Gastroesophageal sphincter (tissue), 3 donors: ENCODE measurements at regions not wholly inside any gene's neighbourhood (a gene's known extent, or its start where the extent isn't known, plus 50 kb on each side); places are given as distances from the start of the nearest gene placed in this dataset.
"Not testable (repeated sequence)": the region's sequence is repeated elsewhere in the genome, so short reads cannot be mapped to it uniquely, and the experiment has no call there.

Experiments
- CTCF ChIP-seq, 4 experiments: fragments of 200-600 bp in 2 of 4; fragments of 450-650 bp in 2 of 4; sonication (generic) in 1 of 4; IDR thresholded peaks; one replicate each; pipeline ENCODE4 v1.5.1; 2017 to 2019; ENCODE audit warnings: antibody characterized with exemption in 4 of 4, mild to moderate bottlenecking in 2 of 4, moderate library complexity in 2 of 4
- EP300 ChIP-seq: sonication (generic); formaldehyde crosslinking; IDR thresholded peaks from one replicate; pipeline ENCODE4 v1.6.1; 2017; ENCODE audit warnings: antibody characterized with exemption, mild to moderate bottlenecking
- POLR2A ChIP-seq, 2 donors: fragments of 450-650 bp; IDR thresholded peaks; one replicate each; pipeline ENCODE4 v1.6.1; 2017; ENCODE audit warnings: antibody characterized with exemption in 2 of 2, mild to moderate bottlenecking in 2 of 2, moderate library complexity in 1 of 2

DNA sequence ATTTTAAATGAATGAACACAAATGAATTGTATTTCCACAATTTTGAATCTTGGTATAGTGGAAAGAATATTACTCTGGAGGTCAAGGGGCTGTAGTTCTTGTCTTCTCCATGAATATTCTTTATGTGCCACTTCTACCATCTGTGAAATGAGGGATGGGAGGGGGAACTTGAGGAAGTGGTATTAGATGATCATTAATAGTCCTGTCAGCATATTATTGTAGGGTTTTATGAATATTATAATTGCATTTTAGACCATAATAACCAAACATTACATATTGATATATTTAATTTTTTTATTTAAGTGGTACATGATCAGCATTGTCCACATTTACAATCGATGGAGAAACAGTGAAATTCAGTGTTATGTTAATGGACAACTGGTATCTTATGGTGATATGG, 205.8 kb downstream of the CCDC74A start:
- not testable (repeated sequence) for TF ChIP-seq CTCF (IDR thresholded peaks at IDR 0.05); POLR2A (IDR thresholded peaks at IDR 0.05); EP300
